Activated B cell treated with CpG ODN at 0.5 μM for 24 hours (primary cell): ENCODE measurements at regions not wholly inside any gene's neighbourhood (a gene's known extent, or its start where the extent isn't known, plus 50 kb on each side); places are given as distances from the start of the nearest gene placed in this dataset.

ENCODE experiments used
- ATAC-seq: fragments of 200-7000 bp; cut with Tn5 transposase; one replicate; pipeline ENCODE4 v1.10.0; 2021; ENCODE audit warnings: low read depth, mild to moderate bottlenecking, moderate library complexity
- CTCF ChIA-PET: fragments of 350-600 bp; sonication (Branson Sonifier 250); formaldehyde crosslinking; loops from one replicate; lab custom pipeline; 2021; ENCODE audit warnings: antibody characterized with exemption; lab: Charles Lee
- POLR2A ChIA-PET: fragments of 350-600 bp; sonication (Branson Sonifier 250); formaldehyde crosslinking; loops from one replicate; lab custom pipeline; 2021; ENCODE audit warnings: antibody characterized with exemption; lab: Charles Lee
- DNase-seq: peaks from one replicate; pipeline ENCODE4 v3.0.0; 2022
- H3K27ac Mint-ChIP-seq: one replicate; pipeline ENCODE4 v1.8.0; 2020; ENCODE audit warnings: mixed read lengths
- H3K27me3 Mint-ChIP-seq: one replicate; pipeline ENCODE4 v1.8.0; 2021; ENCODE audit warnings: mixed read lengths
- H3K36me3 Mint-ChIP-seq: one replicate; pipeline ENCODE4 v1.8.0; 2021; ENCODE audit warnings: low read depth, mixed read lengths
- H3K4me1 Mint-ChIP-seq: one replicate; pipeline ENCODE4 v1.8.0; 2021; ENCODE audit warnings: mixed read lengths
- H3K4me3 Mint-ChIP-seq: one replicate; pipeline ENCODE4 v1.8.0; 2020; ENCODE audit warnings: mild to moderate bottlenecking, mixed read lengths
- H3K9me3 Mint-ChIP-seq: one replicate; pipeline ENCODE4 v1.8.0; 2020; ENCODE audit warnings: mixed read lengths
- CTCF ChIP-seq: fragments of 200-600 bp; IDR thresholded peaks from one replicate; pipeline ENCODE4 v1.8.0; 2022; ENCODE audit warnings: antibody characterized with exemption, mild to moderate bottlenecking
- intact Hi-C: fragments of 100-400 bp; cut with micrococcal nuclease; formaldehyde crosslinking; loops from one replicate; pipeline ENCODE4 v1.15.1; 2024

GRCh38 chr11:90329043-90329442 lies 106.2 kb upstream of the CHORDC1 start:
- intact Hi-C loops: no loop called here
- ATAC-seq (no peak), DNase-seq (no peak)
- ChIA-PET POLR2A (no interaction called here), CTCF (no interaction called here)
- TF ChIP-seq CTCF: no peak
- no peaks in the 10 kb centered on the region for H3K27me3 Mint-ChIP-seq
- H3K36me3 Mint-ChIP-seq: no peaks in the 10 kb centered on the region
- no peaks in the 10 kb centered on the region for H3K4me1 Mint-ChIP-seq
- H3K4me3 Mint-ChIP-seq: no peak overlapping the region
- no peaks in the 10 kb centered on the region for H3K9me3 Mint-ChIP-seq
- no peak overlapping the region for H3K27ac Mint-ChIP-seq

GRCh38 chr11:90326647-90327046 lies 103.8 kb upstream of the CHORDC1 start:
- CTCF ChIA-PET: interaction anchor here (1.0 kb wide), 1 partner anchor 8 kb away, joined by 3 read pairs; no protein-coding TSS in a partner anchor
- intact Hi-C loops: no loop called here
- DNase-seq (no peak), ATAC-seq (no peak)
- H3K9me3 Mint-ChIP-seq: no peaks in the 10 kb centered on the region
- H3K36me3 Mint-ChIP-seq: no peaks in the 10 kb centered on the region
- no peaks in the 10 kb centered on the region for H3K4me1 Mint-ChIP-seq
- no peaks in the 10 kb centered on the region for H3K27me3 Mint-ChIP-seq
- H3K27ac Mint-ChIP-seq: no peak overlapping the region
- TF ChIP-seq CTCF: no peak
- H3K4me3 Mint-ChIP-seq: no peak overlapping the region
- POLR2A ChIA-PET: no interaction called here

GRCh38 chr11:90323289-90323688 lies 100.4 kb upstream of the CHORDC1 start:
- intact Hi-C loops: no loop called here
- CTCF ChIA-PET: no interaction called here
- H3K27me3 Mint-ChIP-seq: no peaks in the 10 kb centered on the region
- POLR2A ChIA-PET: no interaction called here
- no peak overlapping the region for H3K27ac Mint-ChIP-seq
- no peaks in the 10 kb centered on the region for H3K4me1 Mint-ChIP-seq
- peaks cover 7% of the 10 kb centered on the region for H3K9me3 Mint-ChIP-seq
- no peak for TF ChIP-seq CTCF
- no peak for DNase-seq
- no peak overlapping the region for H3K4me3 Mint-ChIP-seq
- no peaks in the 10 kb centered on the region for H3K36me3 Mint-ChIP-seq
- ATAC-seq: no peak

GRCh38 chr11:90321018-90321417 lies 98.2 kb upstream of the CHORDC1 start:
- Mint-ChIP-seq H3K27ac (no peak overlapping the region), H3K9me3 (peaks cover 7% of the 10 kb centered on the region), H3K4me3 (no peak overlapping the region), H3K36me3 (no peaks in the 10 kb centered on the region), H3K27me3 (no peaks in the 10 kb centered on the region), H3K4me1 (no peaks in the 10 kb centered on the region)
- ChIA-PET POLR2A (no interaction called here), CTCF (no interaction called here)
- intact Hi-C loops: no loop called here
- ATAC-seq (no peak), DNase-seq (no peak)
- TF ChIP-seq CTCF: no peak

GRCh38 chr11:90318651-90319050 lies 95.8 kb upstream of the CHORDC1 start:
- DNase-seq (no peak), ATAC-seq (no peak)
- H3K27ac Mint-ChIP-seq: no peak overlapping the region
- intact Hi-C loops: no loop called here
- H3K4me3 Mint-ChIP-seq: no peak overlapping the region
- ChIA-PET CTCF (no interaction called here), POLR2A (no interaction called here)
- H3K9me3 Mint-ChIP-seq: peaks cover 7% of the 10 kb centered on the region
- no peak for TF ChIP-seq CTCF
- no peaks in the 10 kb centered on the region for H3K36me3 Mint-ChIP-seq
- H3K4me1 Mint-ChIP-seq: no peaks in the 10 kb centered on the region
- no peaks in the 10 kb centered on the region for H3K27me3 Mint-ChIP-seq
